C4-2B (cell line): ENCODE measurements at regions not wholly inside any gene's neighbourhood (a gene's known extent, or its start where the extent isn't known, plus 50 kb on each side); places are given as distances from the start of the nearest gene placed in this dataset.

Source experiments
- CTCF ChIP-seq: fragments of 450-650 bp; conservative IDR thresholded peaks from 2 replicates; pipeline ENCODE4 v1.5.1; 2017; ENCODE audit warnings: mild to moderate bottlenecking
- ZFX ChIP-seq: fragments of 450-650 bp; IDR thresholded peaks from 2 replicates; pipeline ENCODE4 v1.6.1; 2017

- TF ChIP-seq CTCF (no peak), ZFX (no peak)
Measured at GRCh38 chr15:100809151-100809550, 70.5 kb upstream of the ALDH1A3 start.
